ENCODE measurements at regions not wholly inside any gene's neighbourhood (a gene's known extent, or its start where the extent isn't known, plus 50 kb on each side); places are given as distances from the start of the nearest gene placed in this dataset.

GRCh38 chr6:82740072-82740471 is 325.6 kb downstream of the UBE3D start:
- no peaks in the 10 kb centered on the region for H3K27me3 ChIP-seq
- no peaks in the 10 kb centered on the region for H3K36me3 ChIP-seq
- TF ChIP-seq CTCF (IDR thresholded peaks at IDR 0.05): no peak
- TF ChIP-seq POLR2A (IDR thresholded peaks at IDR 0.05): no peak
- no peak overlapping the region for H3K4me3 ChIP-seq
- no peaks in the 10 kb centered on the region for H3K9me3 ChIP-seq
- DNase-seq: no peak
- H3K4me1 ChIP-seq: no peaks in the 10 kb centered on the region
- 69 to 71% methylated on average over 4 of the region's 4 CpGs for WGBS, 2 donors
- intact Hi-C loops (cut with DNase I): no loop called here
- no peak overlapping the region for H3K27ac ChIP-seq

DNA sequence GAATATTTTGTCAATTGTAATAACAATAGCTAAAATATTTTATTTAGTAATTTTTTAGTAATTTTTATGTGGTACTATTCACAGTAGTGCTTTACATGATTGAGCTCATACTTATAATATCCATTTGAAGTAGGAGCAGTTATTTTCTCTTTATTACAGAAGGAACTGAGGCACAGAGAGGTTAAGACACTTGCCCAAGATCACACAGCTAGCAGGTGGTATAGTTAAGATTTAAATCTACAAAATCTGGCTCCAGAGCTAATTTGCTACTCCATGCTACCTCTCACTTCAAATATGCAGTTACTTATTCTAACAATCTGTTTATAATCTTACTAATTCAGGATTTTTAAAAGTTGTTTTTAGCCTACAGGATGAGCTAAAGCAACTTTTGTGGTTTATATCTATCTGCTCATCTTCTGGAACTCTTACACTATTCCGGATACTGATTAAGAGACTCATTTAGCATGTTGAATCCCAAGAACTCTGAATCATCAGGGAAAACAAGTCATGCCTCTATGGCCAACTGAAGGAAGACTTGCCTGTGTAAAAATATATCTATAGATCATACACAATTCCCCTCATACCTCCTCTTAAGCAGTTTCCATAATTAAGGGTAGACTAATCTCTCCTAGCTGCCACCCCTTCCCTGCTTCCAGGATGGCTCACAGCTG is 324.2 kb downstream of the UBE3D start:
- intact Hi-C loops (cut with DNase I): no loop called here
- WGBS, 2 donors: 65 to 72% methylated on average over 1 of the region's 1 CpG

GRCh38 chr6:82741996-82742385 is 323.6 kb downstream of the UBE3D start:
- Histone ChIP-seq H3K4me3 (no peak overlapping the region), H3K4me1 (no peaks in the 10 kb centered on the region), H3K9me3 (no peaks in the 10 kb centered on the region), H3K36me3 (no peaks in the 10 kb centered on the region), H3K27ac (no peak overlapping the region), H3K27me3 (no peaks in the 10 kb centered on the region)
- intact Hi-C loops (cut with DNase I): no loop called here
- no peak for DNase-seq
- WGBS, 2 donors: 73% methylated on average over 3 of the region's 3 CpGs
- TF ChIP-seq POLR2A (IDR thresholded peaks at IDR 0.05): no peak
- TF ChIP-seq CTCF (IDR thresholded peaks at IDR 0.05): no peak

More for the DNA sequence above, 324.2 kb downstream of the UBE3D start:
- H3K27ac ChIP-seq: no peak overlapping the region
- no peaks in the 10 kb centered on the region for H3K4me1 ChIP-seq
- H3K36me3 ChIP-seq: no peaks in the 10 kb centered on the region
- H3K4me3 ChIP-seq: no peak overlapping the region
- H3K9me3 ChIP-seq: no peaks in the 10 kb centered on the region
- TF ChIP-seq POLR2A (IDR thresholded peaks at IDR 0.05): no peak
- no peak for TF ChIP-seq CTCF (IDR thresholded peaks at IDR 0.05)
- no peak for DNase-seq
- no peaks in the 10 kb centered on the region for H3K27me3 ChIP-seq

GRCh38 chr6:82744286-82745015 is 321.2 kb downstream of the UBE3D start:
- Histone ChIP-seq H3K4me3 (no peak overlapping the region), H3K27me3 (no peaks in the 10 kb centered on the region), H3K4me1 (no peaks in the 10 kb centered on the region), H3K36me3 (no peaks in the 10 kb centered on the region), H3K9me3 (no peaks in the 10 kb centered on the region), H3K27ac (no peak overlapping the region)
- 90 to 100% methylated on average over 1 of the region's 1 CpG for WGBS, 2 donors
- TF ChIP-seq CTCF (IDR thresholded peaks at IDR 0.05): no peak
- no peak for TF ChIP-seq POLR2A (IDR thresholded peaks at IDR 0.05)
- intact Hi-C loops (cut with DNase I): no loop called here
- no peak for DNase-seq

DNA sequence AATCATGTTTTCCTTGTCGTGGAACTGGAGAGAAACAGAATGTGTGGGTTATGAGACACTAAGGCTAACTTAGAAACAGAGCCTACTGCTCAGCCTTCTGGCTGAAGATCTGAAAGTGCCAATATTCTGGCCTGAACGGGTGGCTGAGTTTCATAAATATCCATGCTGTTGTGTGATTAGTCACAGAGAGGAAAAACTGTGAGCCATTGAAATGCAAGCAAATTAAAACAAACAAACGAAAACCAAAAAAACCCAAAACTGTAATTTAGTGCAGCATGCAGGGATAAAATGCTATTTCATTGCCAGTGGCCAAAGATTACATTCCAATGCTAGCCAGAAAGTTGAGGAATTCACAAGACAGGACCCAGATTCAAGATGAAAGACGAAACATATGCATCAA is 315.1 kb downstream of the UBE3D start:
- H3K27me3 ChIP-seq: no peaks in the 10 kb centered on the region
- H3K27ac ChIP-seq: no peak overlapping the region
- DNase-seq: no peak
- no peaks in the 10 kb centered on the region for H3K36me3 ChIP-seq
- no peaks in the 10 kb centered on the region for H3K9me3 ChIP-seq
- WGBS, 2 donors: 46 to 55% methylated on average over 4 of the region's 4 CpGs
- intact Hi-C loops (cut with DNase I): no loop called here
- no peaks in the 10 kb centered on the region for H3K4me1 ChIP-seq
- TF ChIP-seq CTCF (IDR thresholded peaks at IDR 0.05): no peak
- TF ChIP-seq POLR2A (IDR thresholded peaks at IDR 0.05): no peak
- H3K4me3 ChIP-seq: no peak overlapping the region

All from esophagus squamous epithelium (tissue), 5 donors.